Fibroblast of lung (primary cell): ENCODE measurements at regions not wholly inside any gene's neighbourhood (a gene's known extent, or its start where the extent isn't known, plus 50 kb on each side); places are given as distances from the start of the nearest gene placed in this dataset.

Experiments used
- EZH2 ChIP-seq: IDR thresholded peaks from 2 replicates; pipeline ENCODE4 v1.5.1; 2012; ENCODE audit warnings: low read length, control low read depth, mild to moderate bottlenecking; ENCODE audit errors: missing control alignments
- TF ChIP-seq, protein P1 (sequence below), 2 donors: IDR thresholded peaks in 1 of 2; conservative IDR thresholded peaks in 1 of 2; 1 replicate in 1 of 2; 2 replicates in 1 of 2; pipeline ENCODE4 v1.5.1; 2011 to 2012; ENCODE audit warnings: low read length in 2 of 2, control low read depth in 1 of 2, inconsistent platforms in 1 of 2, low read depth in 1 of 2, mild to moderate bottlenecking in 1 of 2

DNA sequence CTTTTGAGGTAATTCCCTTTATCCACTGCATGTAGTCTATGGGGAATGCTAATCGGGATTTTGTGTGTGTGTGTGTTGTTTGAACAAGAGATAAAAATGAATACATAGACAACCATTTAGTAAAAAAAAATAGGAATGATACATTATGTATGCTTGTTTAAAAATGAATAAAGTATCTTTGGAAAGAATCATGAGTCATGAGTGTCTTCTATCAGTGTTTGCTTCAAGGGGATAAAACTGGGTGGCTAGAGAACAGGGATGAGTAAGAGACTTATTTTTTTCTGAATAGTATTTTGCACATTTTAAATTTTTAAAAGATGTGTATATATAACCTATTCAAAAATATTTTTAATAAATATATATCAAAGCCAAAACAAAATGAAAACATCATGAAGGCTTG is 839.4 kb upstream of the ADGRL4 start:
- TF ChIP-seq, protein P1, sequence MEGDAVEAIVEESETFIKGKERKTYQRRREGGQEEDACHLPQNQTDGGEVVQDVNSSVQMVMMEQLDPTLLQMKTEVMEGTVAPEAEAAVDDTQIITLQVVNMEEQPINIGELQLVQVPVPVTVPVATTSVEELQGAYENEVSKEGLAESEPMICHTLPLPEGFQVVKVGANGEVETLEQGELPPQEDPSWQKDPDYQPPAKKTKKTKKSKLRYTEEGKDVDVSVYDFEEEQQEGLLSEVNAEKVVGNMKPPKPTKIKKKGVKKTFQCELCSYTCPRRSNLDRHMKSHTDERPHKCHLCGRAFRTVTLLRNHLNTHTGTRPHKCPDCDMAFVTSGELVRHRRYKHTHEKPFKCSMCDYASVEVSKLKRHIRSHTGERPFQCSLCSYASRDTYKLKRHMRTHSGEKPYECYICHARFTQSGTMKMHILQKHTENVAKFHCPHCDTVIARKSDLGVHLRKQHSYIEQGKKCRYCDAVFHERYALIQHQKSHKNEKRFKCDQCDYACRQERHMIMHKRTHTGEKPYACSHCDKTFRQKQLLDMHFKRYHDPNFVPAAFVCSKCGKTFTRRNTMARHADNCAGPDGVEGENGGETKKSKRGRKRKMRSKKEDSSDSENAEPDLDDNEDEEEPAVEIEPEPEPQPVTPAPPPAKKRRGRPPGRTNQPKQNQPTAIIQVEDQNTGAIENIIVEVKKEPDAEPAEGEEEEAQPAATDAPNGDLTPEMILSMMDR (conservative IDR thresholded peaks at IDR 0.05 in 1 of 2, IDR thresholded peaks at IDR 0.05 in 1 of 2; ENCODE audit: low read depth in 1 of 2, low read length in 2 of 2), result no peak
- TF ChIP-seq EZH2, result no peak
